NCI-H748 (cell line): ENCODE measurements at regions not wholly inside any gene's neighbourhood (a gene's known extent, or its start where the extent isn't known, plus 50 kb on each side); places are given as distances from the start of the nearest gene placed in this dataset.
A peak's percentile ranks its signal among the peaks of the same experiment; 100 is the strongest.
"Not testable (repeated sequence)": the region's sequence is repeated elsewhere in the genome, so short reads cannot be mapped to it uniquely, and the experiment has no call there.

Experiments
- DNase-seq: peaks from one replicate; lab custom pipeline; 2025; ENCODE audit not compliant: unreplicated experiment; lab: John Stamatoyannopoulos, UW

GRCh38 chr15:45863881-45864580, 229.2 kb downstream of the SQOR start:
- no peak for DNase-seq

GRCh38 chr15:45866616-45867015, 231.8 kb downstream of the SQOR start:
- DNase-seq, result no peak

DNA sequence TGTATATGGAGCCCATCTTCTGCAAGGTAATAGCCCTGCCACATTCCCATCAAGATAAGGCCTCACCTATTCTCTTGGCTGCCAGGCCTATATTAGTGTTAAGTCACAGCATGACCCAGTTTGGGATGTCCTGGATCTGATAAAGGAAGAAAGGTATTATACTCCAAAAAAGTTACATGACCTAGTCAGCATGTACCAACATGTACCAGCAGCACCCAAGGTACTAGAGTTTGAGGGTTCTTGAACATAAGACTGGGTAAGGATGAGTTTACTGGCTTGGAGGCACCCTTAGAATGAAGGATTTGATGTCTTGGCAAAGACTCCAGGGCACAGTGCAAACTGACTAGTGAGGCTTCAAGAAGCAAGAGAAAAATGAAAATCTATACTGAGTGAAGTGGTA, 232.5 kb downstream of the SQOR start:
- no peak for DNase-seq

GRCh38 chr15:45868109-45868691, 233.4 kb downstream of the SQOR start:
- DNase-seq, result no peak

DNA sequence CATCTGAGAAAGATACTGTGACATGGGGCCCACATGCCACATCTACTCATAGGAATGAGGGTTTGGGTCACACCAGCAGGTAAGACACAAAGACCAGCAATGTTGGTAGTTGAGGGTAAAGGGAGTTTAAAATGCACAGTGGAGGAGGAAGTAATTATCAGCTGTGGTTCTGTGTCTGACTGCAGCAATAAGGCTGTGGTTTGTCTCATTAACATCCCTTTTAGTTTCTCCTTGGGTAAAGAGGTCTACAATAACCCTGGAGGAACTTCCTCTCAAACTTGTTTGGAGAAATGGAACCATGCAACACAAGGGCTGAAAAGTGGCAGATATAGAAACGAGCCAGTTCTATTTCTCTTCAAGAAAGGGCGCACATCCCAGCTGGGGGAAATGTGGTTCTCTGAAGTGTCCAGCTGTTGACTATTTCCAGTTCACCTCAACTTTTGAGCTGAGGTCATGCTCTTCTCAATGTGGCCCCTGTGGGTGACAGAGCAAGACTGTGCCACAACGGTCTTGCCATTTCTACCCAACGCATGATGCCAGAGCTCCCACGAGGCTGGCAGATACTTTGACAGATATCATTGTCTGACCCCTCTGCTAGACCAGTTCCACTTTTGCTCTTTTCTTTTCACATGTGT, 234.3 kb downstream of the SQOR start:
- no peak for DNase-seq

DNA sequence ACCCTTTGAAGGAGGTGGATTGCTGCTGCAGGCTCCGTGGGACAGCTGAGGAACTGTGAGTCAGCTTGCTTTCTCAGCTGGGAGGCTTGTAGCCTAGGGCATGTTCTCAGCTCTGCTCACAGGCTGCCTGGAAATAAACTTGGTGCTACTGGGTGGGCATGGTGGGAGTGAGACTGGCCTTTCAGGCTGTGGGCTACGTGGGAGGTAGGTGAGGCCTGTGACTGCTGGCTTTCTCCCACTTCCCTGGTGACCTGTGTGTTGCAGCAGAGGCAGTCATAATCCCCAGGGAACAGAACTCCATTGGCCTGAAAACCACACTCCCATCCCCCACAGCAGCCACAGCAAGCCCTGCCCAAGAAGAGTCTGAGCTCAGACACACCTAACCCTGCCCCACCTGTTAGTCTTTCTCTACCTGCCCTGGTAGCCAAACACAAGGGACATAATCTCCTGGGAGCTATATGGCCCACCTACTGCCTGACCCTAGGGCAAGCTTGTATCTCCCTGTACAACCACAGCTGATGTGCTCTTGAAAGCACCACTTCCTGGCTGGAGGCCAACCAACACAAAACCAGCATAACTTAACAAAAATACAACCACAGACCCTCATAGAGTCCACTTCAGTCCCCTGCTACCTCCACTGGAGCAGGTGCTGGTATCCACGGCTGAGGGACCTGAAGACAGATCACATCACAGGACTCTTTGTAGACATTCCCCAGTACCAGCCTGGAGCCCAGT, 236.5 kb downstream of the SQOR start:
- DNase-seq, result no peak

- DNase-seq, result no peak
These were observed 239.0 kb downstream of the SQOR start for GRCh38 chr15:45873781-45874180.

GRCh38 chr15:45874566-45874965, 239.7 kb downstream of the SQOR start:
- not testable (repeated sequence) for DNase-seq

DNA sequence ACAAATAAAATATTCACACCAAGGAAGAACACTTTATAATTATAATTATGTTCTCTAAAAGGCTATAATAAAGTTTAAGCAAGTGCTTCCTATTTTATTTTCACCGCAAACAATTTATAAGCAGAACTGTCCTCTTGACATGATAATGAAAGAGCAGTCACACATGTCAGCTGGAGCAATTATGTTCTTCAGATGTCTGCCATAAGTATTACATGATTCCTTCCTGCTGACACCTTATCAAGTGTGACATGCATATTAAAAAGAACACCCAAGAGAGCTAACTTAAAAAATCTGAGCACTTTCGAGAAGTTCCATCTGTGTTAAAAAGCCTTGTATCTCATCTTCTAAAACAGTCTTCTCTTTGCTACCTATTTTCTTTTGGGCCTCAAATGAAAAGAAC, 249.5 kb downstream of the SQOR start:
- peak; percentile 27 for DNase-seq

DNA sequence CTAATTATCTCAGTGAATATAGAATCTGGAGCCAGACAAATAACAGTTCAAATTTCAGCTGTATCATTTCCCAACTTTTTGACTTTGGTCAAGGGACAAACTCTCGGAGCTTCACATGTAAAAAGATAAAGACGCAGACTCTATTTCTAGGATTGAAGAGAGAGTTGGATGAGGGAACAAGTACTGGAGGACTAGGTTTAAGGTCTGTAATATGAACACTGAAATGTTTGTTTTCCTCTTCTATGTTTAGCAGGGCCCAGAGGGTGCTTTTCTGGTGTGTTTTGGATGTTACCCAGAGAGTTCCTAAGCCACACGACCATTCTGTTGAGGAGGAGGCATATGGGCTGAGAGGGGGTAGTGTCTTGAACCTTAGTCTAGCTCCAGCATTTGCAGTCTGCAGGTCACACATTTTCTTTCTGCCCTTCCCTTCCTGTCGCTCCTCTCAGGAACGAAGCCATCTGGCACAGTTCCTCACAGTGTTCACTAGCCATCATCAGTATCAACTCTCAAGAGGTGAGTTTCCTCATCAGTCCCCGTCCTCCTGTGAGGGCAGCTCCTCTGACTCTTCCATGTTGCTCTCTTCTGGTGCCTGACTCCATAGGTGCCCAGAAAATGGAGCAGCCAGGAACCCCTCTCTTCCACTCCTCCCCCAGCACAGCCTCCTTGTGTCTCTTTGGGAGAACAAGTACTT, 250.1 kb downstream of the SQOR start:
- no peak for DNase-seq

GRCh38 chr15:45885801-45886200, 251.0 kb downstream of the SQOR start:
- no peak for DNase-seq

GRCh38 chr15:45891766-45892165, 256.9 kb downstream of the SQOR start:
- DNase-seq, result no peak

DNA sequence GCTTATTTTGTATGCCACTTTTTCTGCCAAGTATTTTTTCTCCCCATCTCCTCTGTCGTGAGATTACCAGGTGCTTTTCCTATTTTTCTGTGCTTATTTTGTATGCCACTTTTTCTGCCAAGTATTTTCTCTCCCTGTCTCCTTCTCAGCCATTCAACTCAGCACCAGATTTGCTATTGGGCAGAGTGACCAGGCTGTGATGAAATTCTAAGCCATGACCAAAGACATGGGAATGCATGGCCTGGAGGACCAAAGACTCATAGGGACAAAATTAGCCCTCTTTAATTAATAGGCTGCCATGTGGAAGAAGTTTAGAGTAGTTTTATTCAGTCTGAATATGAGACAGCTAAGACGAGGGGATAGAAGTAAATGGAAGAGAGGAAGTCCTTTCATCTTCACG, 257.4 kb downstream of the SQOR start:
- DNase-seq, result no peak

DNA sequence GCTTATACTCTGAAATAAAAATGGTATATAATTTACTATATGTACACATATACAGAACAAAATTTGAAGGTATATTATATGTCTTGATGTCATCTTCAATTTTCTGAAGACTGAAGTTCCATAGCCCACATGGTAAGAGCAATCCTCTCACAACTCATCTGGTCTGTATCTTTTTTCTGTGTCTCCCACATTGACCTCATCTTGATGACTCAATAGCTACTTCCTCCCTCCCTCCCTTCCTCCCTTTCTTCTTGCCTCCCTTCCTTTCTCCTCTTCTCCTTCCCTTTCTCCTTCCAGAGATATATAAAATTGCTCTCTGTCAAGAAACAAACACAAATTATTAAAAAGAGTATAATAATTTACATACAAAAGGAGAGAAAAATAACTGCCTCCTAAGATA, 268.5 kb downstream of the SQOR start:
- no peak for DNase-seq

DNA sequence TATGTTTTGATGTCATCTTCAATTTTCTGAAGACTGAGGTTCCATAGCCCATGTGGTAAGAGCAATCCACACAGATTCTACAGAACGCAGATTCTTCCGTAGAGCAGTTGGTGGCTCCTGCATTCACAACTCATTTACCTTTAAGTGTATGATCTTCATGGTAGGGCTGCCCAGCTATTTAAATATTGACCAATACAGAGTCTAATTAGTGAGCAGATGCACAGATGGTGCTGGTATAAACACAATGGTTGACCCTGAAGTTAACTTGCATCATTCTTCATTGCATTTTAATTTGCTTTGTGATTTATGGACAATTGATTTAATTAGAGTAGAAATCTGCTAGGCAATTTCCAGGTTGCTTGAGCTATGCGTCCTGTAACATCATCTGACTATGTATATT, 269.2 kb downstream of the SQOR start:
- peak; percentile 74 for DNase-seq

- no peak for DNase-seq
These were observed 271.4 kb downstream of the SQOR start for GRCh38 chr15:45906230-45906629.

- no peak for DNase-seq
These were observed 275.8 kb downstream of the SQOR start for GRCh38 chr15:45910671-45911070.

DNA sequence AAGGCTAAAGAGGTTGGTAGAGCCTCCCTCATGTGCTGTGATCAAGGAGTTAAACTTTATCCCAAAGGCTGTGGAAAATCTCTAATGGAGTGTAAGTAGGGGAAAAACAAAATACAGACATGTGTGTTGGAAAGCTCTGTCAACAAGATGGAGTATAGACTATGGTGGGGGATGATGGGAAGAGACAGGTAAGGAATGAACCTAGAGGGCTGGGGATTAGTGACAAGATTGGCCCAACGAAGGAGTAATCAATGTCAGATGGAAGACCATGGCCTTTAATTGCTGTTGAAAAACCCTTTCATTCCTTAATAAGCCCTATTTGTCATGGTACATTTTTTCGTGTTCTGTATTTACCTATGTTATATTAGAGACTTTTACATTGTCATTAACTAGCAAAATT, 278.6 kb downstream of the SQOR start:
- no peak for DNase-seq

- DNase-seq, result no peak
These were observed 279.6 kb downstream of the SQOR start for GRCh38 chr15:45914425-45914824.

DNA sequence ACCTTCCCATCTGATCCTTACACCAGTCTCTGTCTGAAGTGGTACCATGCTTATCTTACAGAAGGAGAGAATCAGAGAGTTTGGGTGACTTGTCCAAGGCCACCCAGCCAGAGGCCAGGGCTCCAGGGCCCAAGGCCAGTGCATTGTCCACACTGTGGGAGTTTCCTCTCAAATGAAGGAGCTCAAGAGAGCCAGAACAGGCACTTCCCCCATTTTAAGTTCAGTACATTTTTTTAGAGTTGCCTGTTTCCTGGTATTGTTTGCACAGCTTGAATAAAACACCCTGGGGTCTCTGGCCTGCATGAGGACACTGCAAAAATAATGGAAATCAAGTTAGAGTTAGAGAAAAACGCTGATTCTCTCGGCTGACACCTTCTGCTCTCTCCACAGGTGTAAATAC, 284.0 kb downstream of the SQOR start:
- DNase-seq, result no peak

DNA sequence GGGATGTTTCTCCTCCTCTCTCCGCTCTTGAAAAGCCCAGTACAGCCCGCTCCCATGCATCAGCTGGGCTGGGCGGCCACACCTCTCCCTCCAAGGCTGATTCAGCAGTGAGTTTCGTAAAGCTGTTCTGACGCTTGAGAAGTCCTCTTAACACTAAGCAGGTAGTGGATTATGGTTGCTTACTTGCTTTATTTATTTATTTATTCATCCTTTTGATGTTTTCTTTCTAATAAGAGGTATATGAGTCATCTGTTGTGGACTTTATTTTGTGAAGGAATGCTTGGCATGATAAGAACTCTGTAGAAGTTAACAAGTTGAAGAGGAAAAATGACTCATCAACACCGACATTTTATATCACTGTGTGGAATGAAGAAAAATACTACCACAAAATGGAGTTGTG, 285.0 kb downstream of the SQOR start:
- no peak for DNase-seq
